Thyroid gland (tissue), 4 donors: ENCODE measurements at regions not wholly inside any gene's neighbourhood (a gene's known extent, or its start where the extent isn't known, plus 50 kb on each side); places are given as distances from the start of the nearest gene placed in this dataset.

Experiments
- DNase-seq, 2 donors: peaks; one replicate each; pipeline ENCODE4 v3.0.0-alpha.2; 2019
- H3K27ac ChIP-seq, 3 donors: fragments of 200-600 bp; sonication (generic); 1 replicate in 2 of 3; 2 replicates in 1 of 3; pipeline ENCODE4 v1.5.1; 2016 to 2019; ENCODE audit warnings: mild to moderate bottlenecking in 1 of 3, moderate library complexity in 1 of 3
- H3K27me3 ChIP-seq: fragments of 200-600 bp; sonication (generic); one replicate; pipeline ENCODE4 v1.5.1; 2019
- H3K36me3 ChIP-seq, 2 donors: fragments of 200-600 bp; sonication (generic); one replicate each; pipeline ENCODE4 v1.5.1; 2016 to 2019
- H3K4me1 ChIP-seq, 2 donors: fragments of 200-600 bp; sonication (generic); one replicate each; pipeline ENCODE4 v1.5.1; 2017 to 2019
- H3K4me3 ChIP-seq, 3 donors: fragments of 200-600 bp; sonication (generic); replicated peaks in 1 of 3; 1 replicate in 2 of 3; 2 replicates in 1 of 3; pipeline ENCODE4 v1.5.1; 2016; ENCODE audit warnings: mild to moderate bottlenecking in 1 of 3
- H3K9me3 ChIP-seq: fragments of 200-600 bp; sonication (generic); one replicate; pipeline ENCODE4 v1.5.1; 2017
- CTCF ChIP-seq, 6 experiments: fragments of 200-600 bp in 3 of 6; fragments of 450-650 bp in 3 of 6; sonication (generic) in 3 of 6; IDR thresholded peaks; one replicate each; pipeline ENCODE4 v1.5.1; 2016 to 2019; ENCODE audit warnings: antibody characterized with exemption in 6 of 6, mild to moderate bottlenecking in 2 of 6, inconsistent platforms in 1 of 6, moderate library complexity in 1 of 6
- POLR2A ChIP-seq, 2 donors: fragments of 450-650 bp; IDR thresholded peaks; one replicate each; pipeline ENCODE4 v1.6.1; 2017; ENCODE audit warnings: antibody characterized with exemption in 2 of 2, mild to moderate bottlenecking in 2 of 2, moderate library complexity in 1 of 2
- WGBS, 2 donors: methylation state at CpG; one replicate each; pipeline ENCODE4 v1.1.5; 2017; 5-methylcytosine and 5-hydroxymethylcytosine counted together
- intact Hi-C: fragments of 100-400 bp; cut with DNase I; formaldehyde crosslinking; loops from one replicate; pipeline ENCODE4 v1.15.1; 2023

- Histone ChIP-seq H3K4me1 (peaks cover 58 to 94% of the 10 kb centered on the region in 2 donors), H3K27ac (peak overlapping the region; percentile 62 to 70 (median 69)), H3K4me3 (no peak overlapping the region), H3K9me3 (no peaks in the 10 kb centered on the region), H3K36me3 (no peaks in the 10 kb centered on the region), H3K27me3 (no peaks in the 10 kb centered on the region)
- no peak for DNase-seq
- intact Hi-C loops = no loop called here
- TF ChIP-seq POLR2A (IDR thresholded peaks at IDR 0.05) = no peak
- no peak for TF ChIP-seq CTCF (IDR thresholded peaks at IDR 0.05)
- 77 to 87% methylated on average over 8 of the region's 8 CpGs for WGBS, 2 donors
Observed at GRCh38 chr17:77386502-77387192, 245.9 kb downstream of the SEC14L1 start.

- peaks cover 61 to 94% of the 10 kb centered on the region in 2 donors for H3K4me1 ChIP-seq
- no peak overlapping the region for H3K27ac ChIP-seq
- 79 to 80% methylated on average over 14 of the region's 14 CpGs for WGBS, 2 donors
- DNase-seq = no peak
- no peaks in the 10 kb centered on the region for H3K36me3 ChIP-seq
- H3K9me3 ChIP-seq = no peaks in the 10 kb centered on the region
- no peak for TF ChIP-seq CTCF (IDR thresholded peaks at IDR 0.05)
- no peak for TF ChIP-seq POLR2A (IDR thresholded peaks at IDR 0.05)
- intact Hi-C loops = no loop called here
- H3K27me3 ChIP-seq = no peaks in the 10 kb centered on the region
- H3K4me3 ChIP-seq = no peak overlapping the region
Observed at GRCh38 chr17:77387891-77388290, 247.1 kb downstream of the SEC14L1 start.

GRCh38 chr17:77388384-77389306, 247.9 kb downstream of the SEC14L1 start:
- peaks cover 61 to 92% of the 10 kb centered on the region in 2 donors for H3K4me1 ChIP-seq
- no peak for TF ChIP-seq CTCF (IDR thresholded peaks at IDR 0.05)
- H3K4me3 ChIP-seq = no peak overlapping the region
- no peaks in the 10 kb centered on the region for H3K9me3 ChIP-seq
- H3K36me3 ChIP-seq = no peaks in the 10 kb centered on the region
- intact Hi-C loops = no loop called here
- H3K27me3 ChIP-seq = no peaks in the 10 kb centered on the region
- no peak for DNase-seq
- 63 to 66% methylated on average over 26 to 28 of the region's 29 CpGs for WGBS, 2 donors
- H3K27ac ChIP-seq = peak overlapping the region; percentile 42 to 73 (median 49)

GRCh38 chr17:77390870-77391269, 250.1 kb downstream of the SEC14L1 start:
- TF ChIP-seq POLR2A (IDR thresholded peaks at IDR 0.05) = no peak
- TF ChIP-seq CTCF (IDR thresholded peaks at IDR 0.05) = no peak
- H3K27me3 ChIP-seq = no peaks in the 10 kb centered on the region
- 87 to 93% methylated on average over 11 to 12 of the region's 12 CpGs for WGBS, 2 donors
- H3K9me3 ChIP-seq = no peaks in the 10 kb centered on the region
- no peak overlapping the region for H3K4me3 ChIP-seq
- intact Hi-C loops = no loop called here
- H3K36me3 ChIP-seq = no peaks in the 10 kb centered on the region
- peak overlapping the region in 2 of 3 donors; percentile 70 to 75 for H3K27ac ChIP-seq
- no peak for DNase-seq
- peaks cover 57 to 86% of the 10 kb centered on the region in 2 donors for H3K4me1 ChIP-seq
